ENCODE measurements at regions not wholly inside any gene's neighbourhood (a gene's known extent, or its start where the extent isn't known, plus 50 kb on each side); places are given as distances from the start of the nearest gene placed in this dataset.

GRCh38 chr11:23990346-23991164, 506.3 kb upstream of the LUZP2 start:
- H3K4me3 ChIP-seq (ENCODE audit: low read depth, low read length): no peak overlapping the region
- DNase-seq (ENCODE audit: low read depth): no peak
- TF ChIP-seq, protein P1, sequence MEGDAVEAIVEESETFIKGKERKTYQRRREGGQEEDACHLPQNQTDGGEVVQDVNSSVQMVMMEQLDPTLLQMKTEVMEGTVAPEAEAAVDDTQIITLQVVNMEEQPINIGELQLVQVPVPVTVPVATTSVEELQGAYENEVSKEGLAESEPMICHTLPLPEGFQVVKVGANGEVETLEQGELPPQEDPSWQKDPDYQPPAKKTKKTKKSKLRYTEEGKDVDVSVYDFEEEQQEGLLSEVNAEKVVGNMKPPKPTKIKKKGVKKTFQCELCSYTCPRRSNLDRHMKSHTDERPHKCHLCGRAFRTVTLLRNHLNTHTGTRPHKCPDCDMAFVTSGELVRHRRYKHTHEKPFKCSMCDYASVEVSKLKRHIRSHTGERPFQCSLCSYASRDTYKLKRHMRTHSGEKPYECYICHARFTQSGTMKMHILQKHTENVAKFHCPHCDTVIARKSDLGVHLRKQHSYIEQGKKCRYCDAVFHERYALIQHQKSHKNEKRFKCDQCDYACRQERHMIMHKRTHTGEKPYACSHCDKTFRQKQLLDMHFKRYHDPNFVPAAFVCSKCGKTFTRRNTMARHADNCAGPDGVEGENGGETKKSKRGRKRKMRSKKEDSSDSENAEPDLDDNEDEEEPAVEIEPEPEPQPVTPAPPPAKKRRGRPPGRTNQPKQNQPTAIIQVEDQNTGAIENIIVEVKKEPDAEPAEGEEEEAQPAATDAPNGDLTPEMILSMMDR (IDR thresholded peaks at IDR 0.05; ENCODE audit: insufficient read depth, low read length): no peak

- peak; percentile 65 for DNase-seq (ENCODE audit: low read depth)
- TF ChIP-seq, protein P1 (IDR thresholded peaks at IDR 0.05; ENCODE audit: insufficient read depth, low read length): no peak
- no peak overlapping the region for H3K4me3 ChIP-seq (ENCODE audit: low read depth, low read length)
These were observed 505.7 kb upstream of the LUZP2 start for GRCh38 chr11:23991165-23991539.

DNA sequence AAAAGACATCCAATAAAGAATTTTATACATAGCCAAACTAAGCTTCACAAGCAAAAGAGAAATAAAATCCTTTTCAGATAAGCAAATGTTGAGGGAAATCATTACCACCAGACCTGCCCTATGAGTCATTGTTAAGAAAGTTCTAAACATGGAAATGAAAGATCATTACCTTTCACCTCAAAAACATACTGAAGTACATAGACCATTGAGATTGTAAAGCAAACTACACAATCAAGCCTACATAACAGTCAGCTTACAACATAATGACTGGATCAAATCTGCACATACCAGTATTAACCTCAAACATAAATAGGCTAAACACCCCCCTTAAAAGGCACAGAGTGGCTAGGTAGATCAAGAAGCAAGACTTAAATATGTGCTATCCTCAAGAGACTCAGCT, 501.0 kb upstream of the LUZP2 start:
- no peak for DNase-seq (ENCODE audit: low read depth)
- no peak overlapping the region for H3K4me3 ChIP-seq (ENCODE audit: low read depth, low read length)
- TF ChIP-seq, protein P1 (IDR thresholded peaks at IDR 0.05; ENCODE audit: insufficient read depth, low read length): no peak

GRCh38 chr11:23997356-23997755, 499.5 kb upstream of the LUZP2 start:
- DNase-seq (ENCODE audit: low read depth): no peak
- TF ChIP-seq, protein P1 (IDR thresholded peaks at IDR 0.05; ENCODE audit: insufficient read depth, low read length): no peak
- H3K4me3 ChIP-seq (ENCODE audit: low read depth, low read length): no peak overlapping the region

GRCh38 chr11:24005202-24005876, 491.5 kb upstream of the LUZP2 start:
- H3K4me3 ChIP-seq (ENCODE audit: low read depth, low read length): no peak overlapping the region
- no peak for DNase-seq (ENCODE audit: low read depth)
- TF ChIP-seq, protein P1 (IDR thresholded peaks at IDR 0.05; ENCODE audit: insufficient read depth, low read length): no peak

- no peak for DNase-seq (ENCODE audit: low read depth)
- H3K4me3 ChIP-seq (ENCODE audit: low read depth, low read length): no peak overlapping the region
- TF ChIP-seq, protein P1 (IDR thresholded peaks at IDR 0.05; ENCODE audit: insufficient read depth, low read length): no peak
These were observed 453.0 kb upstream of the LUZP2 start for GRCh38 chr11:24043842-24044241.

All from fibroblast of the aortic adventitia (primary cell).